HG03565 (cell line): ENCODE measurements at regions not wholly inside any gene's neighbourhood (a gene's known extent, or its start where the extent isn't known, plus 50 kb on each side); places are given as distances from the start of the nearest gene placed in this dataset.

Experiments used
- ATAC-seq: cut with Tn5 transposase; IDR thresholded peaks from one replicate; pipeline ENCODE4 v1.9.1; 2021; ENCODE audit warnings: mild to moderate bottlenecking, moderate library complexity; ENCODE audit not compliant: unreplicated experiment

DNA sequence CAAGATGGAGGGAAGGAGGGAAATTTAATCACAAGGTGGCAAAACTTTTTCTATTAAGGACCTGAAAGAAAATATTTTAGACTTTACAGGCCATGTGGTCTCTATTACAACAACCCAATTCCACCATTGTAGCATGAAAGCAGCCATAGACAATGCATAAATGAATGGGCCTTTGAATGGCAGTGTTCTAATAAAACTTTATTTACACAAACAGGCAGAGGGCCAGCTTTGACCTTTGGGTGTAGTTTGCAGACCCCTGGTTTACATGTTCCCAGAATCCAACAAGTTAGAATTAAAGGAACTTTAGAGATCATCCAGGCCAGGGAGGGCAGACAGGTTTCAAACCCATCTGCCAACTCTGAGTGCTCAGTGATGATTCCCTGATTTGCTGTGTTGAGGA lies 95.2 kb downstream of the BANF2 start:
- ATAC-seq = no peak

DNA sequence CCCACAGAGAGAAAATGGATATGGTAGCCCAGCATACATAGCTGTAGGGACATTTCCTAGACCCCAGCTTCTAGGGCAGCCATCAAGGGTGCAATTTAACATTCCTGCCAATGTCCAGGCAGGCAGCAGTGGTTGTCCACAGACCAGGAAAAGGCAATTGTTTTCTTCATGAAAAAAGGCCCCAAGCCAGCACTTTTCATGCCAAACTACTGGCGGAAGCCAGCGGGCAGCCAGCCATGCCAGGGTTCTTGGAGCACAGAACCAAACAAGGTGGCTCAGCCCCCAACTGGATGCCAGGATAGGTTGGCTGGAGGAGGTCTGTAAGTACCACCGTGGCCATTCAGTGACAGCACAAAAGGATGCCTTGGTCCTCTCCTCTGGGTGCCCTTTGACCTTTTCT lies 94.6 kb downstream of the BANF2 start:
- no peak for ATAC-seq

DNA sequence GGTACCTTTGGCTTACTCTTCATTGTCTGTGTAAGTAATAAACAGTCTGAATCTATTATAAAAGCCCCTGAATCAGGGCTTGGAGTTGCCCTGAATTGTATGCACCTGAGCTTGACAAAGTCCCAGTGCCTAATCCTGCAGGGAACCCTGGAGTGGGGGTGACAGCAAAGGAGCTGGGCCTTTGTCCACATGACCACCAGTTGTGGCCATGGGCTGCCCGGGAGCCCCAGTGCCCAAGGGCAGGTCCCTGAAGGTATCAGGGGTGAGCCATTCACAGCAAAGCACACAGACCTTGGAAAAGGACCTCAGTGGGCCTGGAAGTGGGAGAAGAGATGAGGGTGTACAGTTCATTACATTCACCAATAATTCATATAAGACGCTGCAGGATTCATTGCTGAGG lies 94.2 kb downstream of the BANF2 start:
- no peak for ATAC-seq

DNA sequence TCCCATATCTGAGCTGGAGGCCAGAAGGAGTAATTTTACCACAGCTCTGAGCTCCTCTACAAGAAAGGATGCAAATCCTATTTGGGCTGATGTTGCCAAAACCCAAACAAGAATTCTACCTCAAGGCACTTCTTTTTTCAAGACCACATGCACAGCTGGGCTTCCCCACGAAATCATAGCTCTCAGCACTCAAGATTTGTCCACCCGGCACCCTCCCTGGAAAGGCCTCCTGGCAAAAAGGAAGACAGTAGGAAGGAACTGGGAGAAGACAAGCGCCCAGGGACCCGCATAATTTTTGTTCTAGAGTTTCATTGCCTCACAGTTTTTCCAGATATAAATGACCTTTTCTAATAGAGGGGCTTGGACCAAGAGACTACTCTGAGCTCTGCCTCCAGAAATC lies 90.5 kb downstream of the BANF2 start:
- ATAC-seq = no peak

DNA sequence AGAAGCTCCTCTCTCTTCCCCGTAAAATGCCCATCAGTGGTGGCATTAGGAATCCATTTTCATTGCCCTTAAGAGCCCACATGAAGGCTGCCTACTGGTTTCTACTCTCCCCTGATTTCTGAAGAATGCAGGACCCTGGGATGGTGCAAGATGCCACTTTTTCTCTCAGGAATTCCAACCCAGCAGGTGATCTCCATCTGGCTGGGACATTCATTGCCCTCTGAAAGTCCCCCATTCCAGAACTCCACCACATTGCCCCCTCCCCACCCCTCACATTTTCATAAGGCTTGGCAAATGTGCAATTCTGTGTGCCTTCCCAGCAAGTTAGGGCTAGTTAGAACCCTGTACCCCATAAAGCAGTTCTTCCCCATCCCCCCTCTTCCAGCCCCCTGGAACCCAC lies 88.0 kb downstream of the BANF2 start:
- ATAC-seq = no peak

DNA sequence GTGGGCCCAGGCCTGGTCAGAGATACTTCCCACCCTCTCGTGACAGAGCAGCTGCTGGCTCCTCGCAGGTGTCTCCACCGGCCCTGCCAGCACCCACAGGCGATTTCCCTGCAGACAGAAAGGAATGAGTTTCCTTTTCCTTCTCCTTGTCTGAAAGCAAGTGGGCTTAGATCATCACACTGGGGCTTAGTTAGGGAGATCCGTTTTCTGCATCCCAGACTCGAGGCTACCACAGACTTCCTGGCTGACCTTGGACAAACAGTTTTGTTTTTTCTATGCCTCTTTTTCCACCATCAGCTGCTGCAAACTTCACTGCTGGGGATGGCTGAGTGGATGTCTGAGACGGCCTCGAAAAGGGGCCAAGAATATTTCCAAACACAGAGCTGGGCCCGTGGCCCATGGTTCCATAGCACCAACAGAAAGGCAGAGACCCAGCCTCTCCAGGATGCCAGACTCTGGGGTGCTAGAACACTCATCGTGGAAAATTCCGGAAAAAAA lies 86.5 kb downstream of the BANF2 start:
- no peak for ATAC-seq
